Neuronal stem cell (in vitro differentiated cells): ENCODE measurements at regions not wholly inside any gene's neighbourhood (a gene's known extent, or its start where the extent isn't known, plus 50 kb on each side); places are given as distances from the start of the nearest gene placed in this dataset.

Source experiments
- DNase-seq: peaks from one replicate; pipeline ENCODE4 v3.0.0-alpha.2; 2013; ENCODE audit warnings: low spot score
- H2AFZ ChIP-seq: one replicate; pipeline ENCODE4 v1.6.1; 2013; ENCODE audit warnings: mild to moderate bottlenecking, low read length, inconsistent platforms
- H2AK5ac ChIP-seq: 2 replicates; pipeline ENCODE4 v1.6.1; 2013; ENCODE audit warnings: low read depth, mild to moderate bottlenecking, inconsistent platforms, low read length, moderate library complexity, mixed read lengths
- H2BK120ac ChIP-seq: 2 replicates; pipeline ENCODE4 v1.6.1; 2013; ENCODE audit warnings: low read depth, mild to moderate bottlenecking, inconsistent platforms, low read length, moderate library complexity, mixed read lengths
- H2BK12ac ChIP-seq: one replicate; pipeline ENCODE4 v1.6.1; 2013; ENCODE audit warnings: low read length, inconsistent platforms
- H2BK15ac ChIP-seq: 2 replicates; pipeline ENCODE4 v1.6.1; 2013; ENCODE audit warnings: mild to moderate bottlenecking, low read length, inconsistent platforms, mixed read lengths
- H2BK5ac ChIP-seq: one replicate; pipeline ENCODE4 v1.6.1; 2013; ENCODE audit warnings: inconsistent platforms, mild to moderate bottlenecking, low read length, moderate library complexity
- H3K14ac ChIP-seq: one replicate; pipeline ENCODE4 v1.6.1; 2013; ENCODE audit warnings: low read length, inconsistent platforms
- H3K18ac ChIP-seq: 2 replicates; pipeline ENCODE4 v1.6.1; 2013; ENCODE audit warnings: low read length, inconsistent platforms
- H3K23ac ChIP-seq: 2 replicates; pipeline ENCODE4 v1.6.1; 2013; ENCODE audit warnings: low read depth, mild to moderate bottlenecking, mixed read lengths, low read length, inconsistent platforms; ENCODE audit not compliant: poor library complexity
- H3K27ac ChIP-seq: replicated peaks from 3 replicates; pipeline ENCODE4 v1.5.1; 2013; ENCODE audit warnings: low read length, inconsistent platforms
- H3K27me3 ChIP-seq, 3 experiments: 2 replicates each; pipeline ENCODE4 v1.6.1; 2013; ENCODE audit warnings: low read length in 3 of 3, mild to moderate bottlenecking in 2 of 3, inconsistent platforms in 1 of 3, low read depth in 1 of 3, mixed read lengths in 1 of 3, moderate library complexity in 1 of 3; ENCODE audit not compliant: control insufficient read depth in 3 of 3, insufficient read depth in 3 of 3
- H3K36me3 ChIP-seq, 2 donors: replicated peaks in 1 of 2; 2 replicates each; pipeline ENCODE4 v1.6.1; 2013; ENCODE audit warnings: low read length in 2 of 2; ENCODE audit not compliant: control insufficient read depth in 2 of 2, insufficient read depth in 2 of 2
- H3K4ac ChIP-seq: 2 replicates; pipeline ENCODE4 v1.6.1; 2013; ENCODE audit warnings: inconsistent platforms, mild to moderate bottlenecking, low read length, moderate library complexity
- H3K4me1 ChIP-seq, 2 donors: 1 replicate in 1 of 2; 2 replicates in 1 of 2; pipeline ENCODE4 v1.6.1; 2013; ENCODE audit warnings: low read length in 2 of 2, low read depth in 1 of 2; ENCODE audit not compliant: control insufficient read depth in 2 of 2, insufficient read depth in 1 of 2
- H3K4me2 ChIP-seq: one replicate; pipeline ENCODE4 v1.6.1; 2013; ENCODE audit warnings: mild to moderate bottlenecking, low read length, inconsistent platforms; ENCODE audit not compliant: insufficient read depth, poor library complexity, severe bottlenecking
- H3K4me3 ChIP-seq, 2 donors: 2 replicates each; pipeline ENCODE4 v1.5.1; 2013; ENCODE audit warnings: low read length in 2 of 2, mild to moderate bottlenecking in 2 of 2, inconsistent platforms in 1 of 2, moderate library complexity in 1 of 2
- H3K79me1 ChIP-seq: one replicate; pipeline ENCODE4 v1.6.1; 2013; ENCODE audit warnings: low read depth, mild to moderate bottlenecking, inconsistent platforms, low read length, moderate library complexity
- H3K9ac ChIP-seq: one replicate; pipeline ENCODE4 v1.6.1; 2013; ENCODE audit warnings: mild to moderate bottlenecking, low read depth, low read length, inconsistent platforms; ENCODE audit not compliant: poor library complexity
- H3K9me3 ChIP-seq, 2 donors: replicated peaks in 1 of 2; 2 replicates each; pipeline versions ENCODE3 to v1.6.1; 2013; ENCODE audit warnings: low read length in 2 of 2, mild to moderate bottlenecking in 2 of 2, inconsistent platforms in 1 of 2, low read depth in 1 of 2, mixed read lengths in 1 of 2, moderate library complexity in 1 of 2; ENCODE audit not compliant: control insufficient read depth in 2 of 2, insufficient read depth in 1 of 2
- H4K8ac ChIP-seq: one replicate; pipeline ENCODE4 v1.6.1; 2013; ENCODE audit warnings: low read depth, mild to moderate bottlenecking, inconsistent platforms, low read length, moderate library complexity
- H4K91ac ChIP-seq: one replicate; pipeline ENCODE4 v1.6.1; 2013; ENCODE audit warnings: low read length, low read depth, mild to moderate bottlenecking, inconsistent platforms; ENCODE audit not compliant: poor library complexity
- WGBS, 2 donors: extraction: QIAGEN DNeasy Blood & Tissue Kit; methylation state at CpG; one replicate each; pipeline ENCODE4 v1.1.7; 2013; ENCODE audit warnings: missing lambda C conversion rate in 2 of 2, mixed read lengths in 1 of 2; ENCODE audit not compliant: insufficient read length in 2 of 2, insufficient replicate concordance in 1 of 2; ENCODE audit errors: extremely low coverage in 2 of 2; 5-methylcytosine and 5-hydroxymethylcytosine counted together

DNA sequence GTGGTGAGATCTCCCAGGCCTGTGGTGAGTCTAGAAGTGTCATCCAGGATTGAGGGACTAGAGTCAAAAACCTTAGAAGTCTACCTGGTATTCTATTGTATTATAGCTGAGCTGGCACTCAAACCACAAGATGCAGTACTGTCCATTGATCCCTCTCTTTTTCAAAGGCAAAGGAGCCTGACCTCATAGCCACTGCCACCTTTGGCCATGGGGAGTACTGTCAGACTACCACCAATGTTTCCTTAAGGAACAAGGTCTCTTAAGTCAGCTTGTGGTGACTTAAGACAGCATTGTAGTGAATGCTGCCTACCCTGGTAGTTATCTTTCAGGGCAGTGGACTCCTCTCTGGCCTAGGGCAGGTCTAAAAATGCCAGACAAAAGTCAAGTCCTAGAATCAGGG, 878.0 kb upstream of the MDGA2 start:
- no peak overlapping the region for H3K4ac ChIP-seq
- H3K14ac ChIP-seq = no peak overlapping the region
- H3K9me3 ChIP-seq = no peaks in the 10 kb centered on the region
- no peak overlapping the region for H2BK5ac ChIP-seq
- H3K9ac ChIP-seq = no peak overlapping the region
- H2AK5ac ChIP-seq = no peak overlapping the region
- no peak overlapping the region for H4K8ac ChIP-seq
- H3K4me3 ChIP-seq = no peak overlapping the region
- no peak overlapping the region for H2AFZ ChIP-seq
- no peak overlapping the region for H3K27ac ChIP-seq
- H3K27me3 ChIP-seq = no peaks in the 10 kb centered on the region
- H3K36me3 ChIP-seq = no peaks in the 10 kb centered on the region
- H3K18ac ChIP-seq = no peak overlapping the region
- H2BK120ac ChIP-seq = no peak overlapping the region
- H3K23ac ChIP-seq = no peak overlapping the region
- no peak overlapping the region for H4K91ac ChIP-seq
- no peaks in the 10 kb centered on the region for H3K4me1 ChIP-seq
- no peak overlapping the region for H2BK15ac ChIP-seq
- H3K79me1 ChIP-seq = no peaks in the 10 kb centered on the region
- H2BK12ac ChIP-seq = no peak overlapping the region
- no peak overlapping the region for H3K4me2 ChIP-seq
- DNase-seq = no peak

DNA sequence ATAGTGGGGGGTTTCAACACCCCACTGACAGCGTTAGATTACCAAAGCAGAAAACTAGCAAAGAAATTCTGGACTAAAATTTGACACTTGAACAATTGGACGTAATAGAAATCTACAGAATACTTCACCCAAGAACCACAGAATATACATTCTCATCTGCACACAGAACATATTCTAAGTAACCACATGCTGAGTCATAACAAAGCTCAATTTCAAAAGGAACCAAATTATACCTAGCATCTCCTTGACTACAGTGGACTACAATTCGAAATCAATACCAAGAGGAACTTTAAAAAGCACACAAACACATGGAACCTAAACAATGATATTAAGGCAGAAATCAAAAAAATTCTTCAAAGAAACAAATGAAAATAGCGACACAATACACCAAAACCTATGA, 871.6 kb upstream of the MDGA2 start:
- H3K14ac ChIP-seq = no peak overlapping the region
- no peak overlapping the region for H3K4me3 ChIP-seq
- H3K9me3 ChIP-seq = no peaks in the 10 kb centered on the region
- H3K4me1 ChIP-seq = no peaks in the 10 kb centered on the region
- no CpG with 5 or more reads among the region's 4 CpGs for WGBS, 2 donors
- H2AFZ ChIP-seq = no peak overlapping the region
- H3K4ac ChIP-seq = no peak overlapping the region
- no peak overlapping the region for H2BK12ac ChIP-seq
- H3K27ac ChIP-seq = no peak overlapping the region
- no peak overlapping the region for H3K9ac ChIP-seq
- H3K79me1 ChIP-seq = no peaks in the 10 kb centered on the region
- H4K91ac ChIP-seq = no peak overlapping the region
- no peak overlapping the region for H4K8ac ChIP-seq
- H3K18ac ChIP-seq = no peak overlapping the region
- no peak overlapping the region for H3K4me2 ChIP-seq
- no peak overlapping the region for H2AK5ac ChIP-seq
- H2BK15ac ChIP-seq = no peak overlapping the region
- DNase-seq = no peak
- H2BK120ac ChIP-seq = no peak overlapping the region
- H3K27me3 ChIP-seq = no peaks in the 10 kb centered on the region
- no peak overlapping the region for H2BK5ac ChIP-seq
- H3K23ac ChIP-seq = no peak overlapping the region
- no peaks in the 10 kb centered on the region for H3K36me3 ChIP-seq

DNA sequence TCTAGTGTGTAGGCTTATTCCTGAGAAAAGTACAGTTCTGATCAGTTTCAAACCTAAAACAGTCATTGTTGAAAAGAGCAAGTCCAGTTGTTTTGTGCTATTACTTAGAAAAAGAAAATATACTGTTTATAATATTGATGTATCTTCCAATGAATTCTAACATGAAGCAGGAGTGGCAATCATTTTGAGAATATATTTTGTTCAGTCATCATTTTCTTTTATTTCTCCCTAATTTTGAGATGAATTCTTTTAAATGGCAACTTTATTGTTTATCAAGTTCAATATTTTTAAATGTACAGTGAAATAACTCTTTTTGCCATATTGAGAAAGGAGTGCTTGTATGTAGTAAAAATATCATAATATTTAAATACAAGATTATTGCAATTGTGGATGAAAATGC, 862.2 kb upstream of the MDGA2 start:
- Histone ChIP-seq H3K9me3 (no peaks in the 10 kb centered on the region), H3K23ac (no peak overlapping the region), H3K27ac (no peak overlapping the region), H2BK5ac (no peak overlapping the region), H3K79me1 (no peaks in the 10 kb centered on the region), H2BK12ac (no peak overlapping the region), H2BK120ac (no peak overlapping the region), H3K27me3 (no peaks in the 10 kb centered on the region), H3K4me2 (no peak overlapping the region), H2AFZ (no peak overlapping the region), H3K18ac (no peak overlapping the region), H3K4ac (no peak overlapping the region), H4K91ac (no peak overlapping the region), H3K4me1 (no peaks in the 10 kb centered on the region), H3K36me3 (no peaks in the 10 kb centered on the region), H4K8ac (no peak overlapping the region), H2AK5ac (no peak overlapping the region), H3K4me3 (no peak overlapping the region), H2BK15ac (no peak overlapping the region), H3K9ac (no peak overlapping the region), H3K14ac (no peak overlapping the region)
- DNase-seq = no peak

DNA sequence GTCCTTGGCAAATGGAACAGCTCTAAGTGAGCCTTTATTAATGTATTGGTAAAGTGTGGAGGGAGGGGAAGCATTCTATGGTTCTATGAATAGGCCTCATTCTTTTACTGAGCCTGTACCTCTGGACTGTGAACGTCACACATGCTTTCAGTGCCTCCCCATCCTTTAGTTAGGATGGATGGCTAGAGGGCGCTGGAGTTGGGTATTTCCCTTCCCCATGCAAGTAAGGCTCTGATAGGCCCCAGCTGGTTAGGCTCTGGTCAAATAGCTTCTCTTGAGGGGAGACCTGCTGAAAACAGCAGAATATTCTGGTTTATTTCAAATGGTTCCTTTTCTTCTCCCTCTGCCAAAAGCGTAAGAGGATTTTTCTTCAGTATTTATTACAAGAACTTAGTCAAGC, 860.9 kb upstream of the MDGA2 start:
- Histone ChIP-seq H3K4me2 (no peak overlapping the region), H3K18ac (no peak overlapping the region), H3K27me3 (no peaks in the 10 kb centered on the region), H2AK5ac (no peak overlapping the region), H4K8ac (no peak overlapping the region), H2BK12ac (no peak overlapping the region), H4K91ac (no peak overlapping the region), H3K36me3 (no peaks in the 10 kb centered on the region), H3K4me1 (no peaks in the 10 kb centered on the region), H2BK5ac (no peak overlapping the region), H3K23ac (no peak overlapping the region), H2BK120ac (no peak overlapping the region), H3K9me3 (no peaks in the 10 kb centered on the region), H2AFZ (peak overlapping the region; percentile 30), H3K4ac (no peak overlapping the region), H3K4me3 (no peak overlapping the region), H2BK15ac (no peak overlapping the region), H3K9ac (no peak overlapping the region), H3K14ac (no peak overlapping the region), H3K27ac (no peak overlapping the region), H3K79me1 (no peaks in the 10 kb centered on the region)
- DNase-seq = peak; percentile 3
- WGBS, 2 donors = no CpG with 5 or more reads among the region's 3 CpGs
